Fibroblast of peridontal ligament (primary cell): ENCODE measurements at regions not wholly inside any gene's neighbourhood (a gene's known extent, or its start where the extent isn't known, plus 50 kb on each side); places are given as distances from the start of the nearest gene placed in this dataset.
"Not testable (repeated sequence)": the region's sequence is repeated elsewhere in the genome, so short reads cannot be mapped to it uniquely, and the experiment has no call there.

Experiments
- DNase-seq: peaks from one replicate; pipeline ENCODE4 v3.0.0-alpha.2; 2010; ENCODE audit errors: extremely low read depth

GRCh38 chr3:174540116-174540908, 318.8 kb upstream of the NAALADL2 start:
- DNase-seq, result no peak

- peak; percentile 18 for DNase-seq
Measured at GRCh38 chr3:174541708-174542315, 317.3 kb upstream of the NAALADL2 start.

GRCh38 chr3:174547801-174548435, 311.2 kb upstream of the NAALADL2 start:
- DNase-seq, result peak; percentile 72

DNA sequence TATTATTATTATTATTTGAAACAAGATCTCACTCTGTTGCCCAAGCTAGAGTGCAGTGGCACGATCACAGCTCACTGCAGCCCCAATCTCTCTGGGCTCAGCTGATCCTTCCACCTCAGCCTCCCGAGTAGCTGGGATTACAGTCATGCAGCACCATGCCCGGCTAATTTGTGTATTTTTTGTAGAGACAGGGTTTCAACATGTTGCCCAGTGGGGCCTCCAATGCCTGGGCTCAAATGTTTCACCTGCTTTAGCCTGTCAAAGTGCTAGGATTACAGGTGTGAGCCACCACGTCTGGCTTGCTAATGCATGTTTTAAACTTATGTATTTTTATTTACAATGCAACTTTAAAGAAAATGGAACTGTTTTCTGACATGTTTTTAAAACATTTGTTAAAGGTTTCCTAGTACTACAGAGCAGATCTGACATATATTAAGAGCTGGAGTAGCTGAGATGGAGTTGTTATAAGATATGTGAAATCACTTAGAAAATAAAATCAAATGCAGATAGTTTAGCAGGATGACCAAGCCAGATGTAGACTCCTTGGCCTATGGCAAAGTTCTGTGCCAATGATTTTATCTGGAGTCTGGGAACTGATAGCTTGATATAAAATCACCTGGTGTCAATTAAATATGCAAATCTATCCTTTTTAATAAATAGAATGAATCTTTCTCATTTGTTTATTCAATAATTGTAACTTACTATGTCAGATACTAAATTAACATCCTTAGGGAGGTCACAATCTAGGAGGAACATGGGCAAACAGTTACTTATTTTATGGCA, 310.1 kb upstream of the NAALADL2 start:
- peak; percentile 5 for DNase-seq

DNA sequence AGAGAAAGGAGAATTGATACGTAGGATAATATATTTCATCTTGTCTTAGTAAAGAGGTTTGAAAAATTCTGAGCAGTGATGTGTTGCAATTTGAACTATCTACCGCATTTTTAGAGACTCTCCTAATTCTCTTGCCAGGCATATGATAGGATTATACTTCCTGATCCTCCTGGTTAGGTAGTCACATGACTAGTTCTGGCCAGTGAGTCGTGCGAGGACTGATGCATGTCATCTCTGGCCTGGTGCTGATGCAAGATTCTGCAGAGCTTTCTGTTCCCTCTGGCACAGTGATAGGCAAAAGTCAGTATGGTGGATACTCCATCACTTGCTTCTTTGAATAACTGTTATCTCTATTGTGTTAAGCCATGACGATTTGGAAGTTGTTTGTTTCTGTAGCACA, 277.6 kb upstream of the NAALADL2 start:
- no peak for DNase-seq

DNA sequence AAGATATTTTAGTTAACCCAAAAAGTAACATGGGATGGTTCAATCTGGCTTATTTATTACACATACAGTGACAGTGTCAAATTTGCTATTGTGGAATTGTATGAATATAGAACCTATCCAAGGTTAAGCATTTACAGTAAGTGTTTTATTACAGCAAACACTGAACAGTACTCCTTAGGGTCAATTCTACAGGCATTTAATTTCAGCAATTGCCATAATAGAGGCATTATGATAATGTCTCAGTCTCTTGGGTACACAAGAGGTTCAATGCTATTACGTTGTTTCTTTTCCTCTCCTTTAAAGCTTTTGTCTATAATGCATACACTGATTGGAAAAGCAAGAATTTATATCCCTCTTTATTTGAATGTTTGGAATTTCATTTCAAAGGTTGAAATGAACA, 275.7 kb upstream of the NAALADL2 start:
- no peak for DNase-seq

DNA sequence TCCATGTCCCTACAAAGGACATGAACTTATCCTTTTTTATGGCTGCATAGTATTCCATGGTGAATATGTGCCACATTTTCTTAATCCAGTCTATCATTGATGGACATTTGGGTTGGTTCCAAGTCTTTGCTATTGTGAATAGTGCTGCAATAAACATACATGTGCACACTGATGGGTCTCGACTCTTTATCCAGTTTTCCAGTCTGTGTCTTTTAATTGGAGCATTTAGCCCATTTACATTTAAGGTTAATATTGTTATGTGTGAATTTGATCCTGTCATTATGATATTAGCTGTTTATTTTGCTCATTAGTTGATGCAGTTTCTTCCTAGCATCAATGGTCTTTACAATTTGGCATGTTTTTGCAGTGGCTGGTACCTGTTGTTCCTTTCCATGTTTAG, 272.0 kb upstream of the NAALADL2 start:
- not testable (repeated sequence) for DNase-seq

- no peak for DNase-seq
Measured at GRCh38 chr3:174596447-174596982, 262.6 kb upstream of the NAALADL2 start.

DNA sequence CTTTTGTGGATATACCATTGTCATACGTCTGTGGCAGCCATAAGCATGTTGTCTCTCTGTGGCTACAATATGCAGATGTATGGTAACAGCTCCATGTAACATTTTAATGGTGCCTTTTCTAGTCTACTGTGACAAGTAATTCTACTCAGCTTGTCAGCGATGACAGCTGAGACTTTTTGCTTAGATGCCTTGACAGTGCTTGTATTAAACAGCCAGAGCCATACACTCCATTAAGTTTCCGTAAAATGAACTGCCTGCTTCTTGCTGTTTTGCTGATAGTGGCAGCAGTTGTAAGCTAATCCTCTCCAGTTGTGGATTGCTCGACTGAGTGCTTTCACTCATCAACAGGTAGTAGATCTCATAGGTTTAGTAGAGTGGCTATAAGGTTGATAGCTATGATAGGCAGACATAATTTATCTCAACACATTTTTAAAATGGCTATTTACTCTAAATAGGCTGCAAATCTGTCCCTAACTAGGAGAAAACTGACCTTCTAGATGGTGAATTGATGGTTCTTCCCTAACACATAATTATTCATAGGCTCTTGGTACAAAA, 260.2 kb upstream of the NAALADL2 start:
- DNase-seq, result no peak

GRCh38 chr3:174613173-174613572, 246.0 kb upstream of the NAALADL2 start:
- no peak for DNase-seq

- DNase-seq, result peak; percentile 22
Measured at GRCh38 chr3:174614036-174614435, 245.1 kb upstream of the NAALADL2 start.

DNA sequence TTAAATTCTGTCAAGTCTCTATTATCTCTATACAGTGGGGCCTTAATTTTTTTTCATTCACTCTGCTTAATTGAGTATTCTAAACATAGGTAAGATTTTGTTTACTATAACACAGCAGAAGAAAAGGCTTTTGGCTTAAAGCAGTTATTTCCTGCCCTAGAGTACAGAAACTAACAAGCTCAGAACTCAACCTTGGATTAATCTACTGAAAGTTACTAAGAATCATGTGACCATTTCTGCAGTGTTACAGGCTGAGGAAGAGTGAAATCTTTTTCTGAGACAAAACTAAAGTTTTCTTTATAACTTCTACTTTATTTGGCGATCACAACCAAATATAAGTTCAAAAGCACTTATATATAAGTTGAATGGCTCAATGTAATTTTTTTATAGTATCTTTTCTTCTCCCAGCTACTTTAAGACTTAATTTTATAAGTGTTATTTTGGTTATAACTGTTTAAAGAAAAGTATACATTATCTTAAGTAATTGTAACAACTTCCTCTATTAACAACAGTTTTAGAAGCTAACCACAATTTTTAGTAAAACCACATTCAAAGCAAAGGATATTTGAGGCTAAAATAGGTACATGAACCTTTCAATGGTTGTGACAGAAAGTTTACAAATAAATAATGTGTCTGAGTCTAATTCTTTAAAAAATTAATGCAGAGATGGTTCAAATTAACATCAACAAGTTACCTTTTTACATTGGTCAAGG, 240.6 kb upstream of the NAALADL2 start:
- peak; percentile 29 for DNase-seq

DNA sequence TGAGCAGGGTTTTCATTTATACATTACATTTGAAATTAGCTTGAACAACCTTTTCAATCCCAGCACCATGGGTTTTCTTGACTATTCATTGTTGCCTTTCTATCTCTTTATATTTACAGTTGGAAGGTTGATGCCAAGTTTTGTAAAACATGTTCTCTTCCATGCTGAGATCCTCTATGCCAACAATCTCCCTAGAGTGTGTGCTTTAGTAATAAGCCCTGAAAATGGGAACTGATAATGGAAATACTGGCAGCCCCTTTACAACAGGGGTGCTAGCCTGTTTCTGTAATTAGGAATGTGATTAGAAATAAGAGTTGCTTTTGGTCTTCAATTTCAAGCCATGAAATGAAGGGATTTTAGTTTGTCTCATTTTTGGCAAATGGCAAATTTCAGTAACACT, 239.9 kb upstream of the NAALADL2 start:
- peak; percentile 41 for DNase-seq

DNA sequence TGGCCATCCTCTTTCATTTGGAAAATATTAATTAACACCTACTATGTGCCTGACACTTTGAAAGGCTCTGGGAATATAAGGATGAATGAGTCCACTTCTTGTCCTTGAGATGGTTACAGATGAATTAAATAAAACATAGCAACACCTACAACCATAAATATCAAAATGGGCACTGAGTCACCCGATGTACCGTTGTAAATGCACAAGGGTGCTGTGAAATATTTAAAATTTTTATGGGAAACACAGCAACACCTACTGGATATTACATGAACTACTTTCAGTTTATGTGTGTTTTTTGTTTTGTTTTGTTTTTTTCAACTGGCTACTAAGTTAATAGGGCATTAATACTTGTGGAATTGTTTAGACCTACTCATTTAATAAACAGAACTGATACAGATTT, 239.0 kb upstream of the NAALADL2 start:
- peak; percentile 15 for DNase-seq

DNA sequence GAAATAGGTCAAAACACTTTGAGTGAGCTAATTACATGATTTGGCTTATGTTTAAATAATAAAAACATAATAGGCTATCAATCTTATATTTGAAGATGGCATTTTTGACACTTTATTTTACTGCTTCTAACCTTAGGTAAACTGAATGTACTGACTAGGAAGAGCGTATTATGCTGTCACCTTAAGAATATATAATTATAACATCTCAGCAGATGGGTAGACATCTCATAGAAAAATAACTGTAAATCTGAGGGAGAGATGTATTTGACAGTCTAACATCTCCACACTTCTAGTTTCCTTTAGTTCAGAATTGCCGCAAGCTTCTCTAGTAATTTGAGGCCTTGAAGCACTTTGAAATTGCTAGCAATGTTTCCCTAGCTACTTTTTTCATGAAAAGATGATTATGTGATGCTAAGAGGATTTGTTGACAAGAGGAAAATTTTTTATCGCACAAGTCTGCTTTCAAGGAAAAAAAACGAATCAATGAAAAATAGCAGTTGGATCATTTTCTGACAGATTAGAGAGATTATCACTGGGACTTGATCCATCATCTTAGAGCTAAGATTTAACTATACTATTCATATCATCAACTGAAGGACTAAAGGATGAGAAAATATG, 238.2 kb upstream of the NAALADL2 start:
- no peak for DNase-seq

GRCh38 chr3:174633342-174633741, 225.8 kb upstream of the NAALADL2 start:
- DNase-seq, result no peak

DNA sequence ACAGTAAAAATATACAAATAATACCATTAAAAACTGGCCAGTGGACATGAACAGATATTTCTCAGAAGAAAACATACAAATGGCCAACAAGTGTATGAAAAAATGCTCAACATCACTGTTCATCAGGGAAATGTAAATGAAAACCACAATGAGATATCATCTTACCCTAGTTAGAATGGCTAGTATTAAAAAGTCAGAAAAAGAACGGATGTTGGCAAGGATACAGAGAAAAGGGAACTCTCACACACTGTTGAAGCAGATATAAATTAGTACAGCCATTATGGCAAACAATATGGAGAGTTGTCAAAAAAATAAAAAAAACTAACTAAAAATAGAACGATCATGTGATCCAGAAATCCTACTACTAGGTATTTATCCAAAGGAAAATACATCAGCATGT, 222.7 kb upstream of the NAALADL2 start:
- DNase-seq, result peak; percentile 21

DNA sequence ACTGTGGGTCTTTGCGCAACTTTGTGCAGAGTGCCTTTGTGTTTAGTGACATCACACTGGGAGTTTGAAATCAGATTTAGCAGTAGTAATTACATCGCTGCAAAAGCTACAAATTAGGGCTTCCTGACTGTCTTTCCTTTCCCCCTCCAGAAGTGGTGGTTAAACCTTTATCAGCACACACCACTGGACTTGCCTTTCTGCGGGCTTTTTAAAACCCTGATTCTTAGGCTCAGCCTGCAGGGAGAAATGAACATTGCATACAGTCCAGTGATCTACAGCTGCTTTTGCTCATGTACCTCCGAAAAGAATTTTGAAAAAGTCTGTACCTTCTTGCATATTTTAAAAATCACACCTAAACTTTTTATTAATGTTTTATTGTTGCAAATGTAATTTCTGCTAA, 219.7 kb upstream of the NAALADL2 start:
- DNase-seq, result no peak

- no peak for DNase-seq
Measured at GRCh38 chr3:174639970-174640369, 219.2 kb upstream of the NAALADL2 start.

- no peak for DNase-seq
Measured at GRCh38 chr3:174640932-174641331, 218.2 kb upstream of the NAALADL2 start.

GRCh38 chr3:174644287-174644686, 214.8 kb upstream of the NAALADL2 start:
- DNase-seq, result no peak
